ENCODE measurements at regions not wholly inside any gene's neighbourhood (a gene's known extent, or its start where the extent isn't known, plus 50 kb on each side); places are given as distances from the start of the nearest gene placed in this dataset.

DNA sequence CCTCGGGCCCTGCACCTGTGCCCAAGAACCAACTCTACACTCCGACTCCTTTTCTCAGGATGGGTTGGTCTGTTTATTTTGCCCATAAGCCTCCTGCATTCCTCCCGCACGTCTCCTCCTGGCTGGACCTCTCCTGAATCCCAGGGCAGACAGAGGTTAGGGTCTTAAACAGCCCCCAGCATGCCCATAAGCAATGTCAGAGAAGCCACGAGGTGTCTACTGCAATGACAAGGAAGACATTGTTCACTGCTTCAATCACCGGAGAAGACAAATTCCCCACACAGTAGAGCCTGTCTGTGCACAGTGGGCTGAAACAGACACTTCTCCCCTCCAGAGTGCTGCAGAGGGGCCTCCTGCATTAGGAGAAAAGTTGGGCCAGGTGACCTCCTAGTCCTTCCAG is 230.6 kb upstream of the RPL38 start:
- DNase-seq (ENCODE audit: extremely low read depth in 1 of 2, low read depth in 1 of 2): no peak

DNA sequence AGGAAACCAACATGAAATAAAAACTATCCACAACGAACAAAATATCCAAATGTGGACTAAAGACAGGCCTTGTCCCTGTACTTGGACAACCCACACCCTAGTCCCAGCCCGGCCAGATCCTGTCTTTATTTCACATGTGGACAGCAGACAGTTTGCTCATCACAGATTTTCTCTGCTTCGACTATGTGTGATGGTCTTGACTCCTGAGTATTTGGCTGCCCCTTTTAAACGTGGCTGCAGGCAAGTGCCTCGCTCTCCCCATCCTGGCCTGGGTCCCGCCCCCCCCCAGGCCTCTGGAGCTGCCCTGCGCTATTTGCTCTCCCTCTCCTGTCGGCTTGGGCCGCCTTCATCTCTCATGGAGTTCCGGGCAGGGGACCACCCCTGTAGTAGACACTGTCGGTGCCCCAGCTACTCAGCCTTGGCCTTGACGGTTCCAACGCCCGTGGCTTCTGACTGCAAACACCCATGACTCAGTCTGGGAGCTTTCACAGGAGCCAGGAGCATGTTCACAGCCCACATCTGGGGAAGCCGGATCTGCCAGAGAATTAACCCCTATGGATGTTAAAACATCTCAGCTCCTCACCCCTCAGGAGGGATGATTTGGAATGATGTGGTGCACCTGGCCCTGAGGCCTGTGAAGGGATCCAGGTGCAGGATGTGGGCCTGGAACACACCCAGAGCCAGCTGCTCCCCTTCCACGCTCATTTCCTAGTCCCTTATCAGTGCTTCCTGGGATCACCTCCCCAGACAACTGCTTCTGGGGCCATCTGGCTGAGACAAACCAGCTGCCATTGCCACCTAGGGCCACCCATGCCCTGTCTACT is 229.7 kb upstream of the RPL38 start:
- no peak for DNase-seq (ENCODE audit: extremely low read depth in 1 of 2, low read depth in 1 of 2)

DNA sequence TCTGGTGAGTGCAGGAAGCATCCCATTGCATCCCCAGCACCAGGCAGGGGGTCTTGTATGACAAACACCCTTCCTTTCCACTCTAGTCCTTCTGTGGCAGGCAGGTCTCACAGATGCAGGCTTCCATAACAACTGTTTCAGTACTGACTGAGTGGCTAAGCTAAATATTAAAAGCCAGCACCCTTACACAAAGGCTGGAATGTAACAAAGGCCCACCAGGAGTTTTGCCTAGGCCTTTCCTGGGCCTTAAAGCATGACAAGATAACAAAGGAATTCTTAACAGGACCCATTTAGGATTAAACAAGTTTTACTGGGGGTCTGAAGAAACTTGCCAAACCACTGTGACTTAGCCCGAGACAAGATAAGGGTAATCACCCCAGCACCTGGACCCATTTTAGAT is 228.9 kb upstream of the RPL38 start:
- DNase-seq (ENCODE audit: extremely low read depth in 1 of 2, low read depth in 1 of 2): no peak

DNA sequence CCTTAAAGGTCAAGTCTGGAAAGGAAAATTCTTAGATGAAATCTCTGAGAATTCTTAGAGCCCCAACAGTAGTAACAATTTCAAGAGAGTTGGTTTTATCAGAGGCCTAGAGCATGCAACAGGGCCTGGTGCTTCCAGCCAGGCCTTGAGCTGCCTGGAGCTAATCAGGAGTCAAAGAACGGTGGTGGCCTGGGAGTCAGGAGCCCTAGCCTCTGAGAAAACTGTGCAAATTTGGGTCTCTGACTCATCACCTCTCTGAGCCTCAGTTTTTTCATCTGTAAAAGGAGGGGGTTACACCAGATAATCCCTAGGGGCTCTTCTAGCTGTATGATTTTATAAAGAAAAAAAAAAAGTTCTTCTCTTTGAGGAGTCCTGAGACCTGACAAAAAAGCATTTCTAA is 227.3 kb upstream of the RPL38 start:
- DNase-seq (ENCODE audit: extremely low read depth in 1 of 2, low read depth in 1 of 2): no peak

DNA sequence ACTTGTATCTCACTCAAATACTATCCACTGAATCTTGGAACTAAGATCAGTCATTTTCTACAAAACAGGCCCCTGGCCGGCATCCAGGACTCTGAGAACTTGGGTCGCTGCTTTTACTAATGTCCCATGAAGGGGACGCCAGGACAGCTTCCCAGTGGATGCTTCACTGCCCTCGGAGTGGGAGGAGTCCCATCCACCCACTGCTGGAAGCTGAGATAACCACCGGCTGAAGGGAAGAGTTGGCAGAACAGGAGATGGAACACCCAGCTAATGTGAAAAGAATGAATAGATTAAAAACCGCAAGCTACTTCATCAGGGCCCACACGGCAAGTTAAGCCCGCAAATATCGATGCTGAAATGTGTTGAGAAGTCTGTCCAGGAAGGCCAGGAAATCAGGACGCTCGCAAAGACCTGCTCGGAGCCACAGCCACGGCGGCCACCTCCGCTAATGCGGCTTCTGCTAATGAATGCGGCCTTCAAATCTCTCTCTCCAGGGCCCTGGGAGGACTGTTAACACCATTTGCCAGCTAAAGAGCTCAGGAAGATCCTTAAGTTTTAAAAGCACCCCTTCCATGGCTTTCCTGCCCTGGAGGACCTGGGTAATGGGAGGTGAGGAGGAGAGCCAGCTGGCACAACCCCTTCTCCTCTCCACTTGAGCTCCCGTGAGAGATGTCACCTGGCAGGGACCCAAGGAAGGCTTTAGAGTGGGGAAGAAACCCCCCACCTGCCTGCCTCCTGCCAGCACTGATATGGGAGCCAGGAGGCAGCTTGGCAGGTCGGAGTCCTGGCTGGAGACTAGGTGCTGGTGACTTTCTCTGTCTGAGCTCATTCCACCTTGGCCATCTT is 226.6 kb upstream of the RPL38 start:
- no peak for DNase-seq (ENCODE audit: extremely low read depth in 1 of 2, low read depth in 1 of 2)

DNA sequence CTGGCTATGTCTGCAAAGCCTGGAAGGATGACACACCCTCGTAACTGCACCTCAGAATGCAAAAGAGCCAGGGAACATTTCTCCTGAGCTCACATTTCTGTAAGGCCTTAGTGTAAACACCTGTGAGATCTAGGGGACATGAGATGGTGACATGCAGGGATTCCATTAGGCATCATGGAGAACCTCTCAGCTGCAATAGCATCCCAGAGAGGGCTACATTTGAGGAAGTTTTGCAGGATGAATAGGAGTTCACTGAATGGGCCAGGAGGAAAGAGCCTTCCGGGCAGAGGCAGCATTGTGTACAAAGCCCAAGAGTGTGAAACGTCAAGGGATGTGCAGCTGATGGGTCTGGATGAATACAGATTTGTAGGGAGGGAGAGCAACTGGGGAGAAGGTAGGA is 223.0 kb upstream of the RPL38 start:
- no peak for DNase-seq (ENCODE audit: extremely low read depth in 1 of 2, low read depth in 1 of 2)

DNA sequence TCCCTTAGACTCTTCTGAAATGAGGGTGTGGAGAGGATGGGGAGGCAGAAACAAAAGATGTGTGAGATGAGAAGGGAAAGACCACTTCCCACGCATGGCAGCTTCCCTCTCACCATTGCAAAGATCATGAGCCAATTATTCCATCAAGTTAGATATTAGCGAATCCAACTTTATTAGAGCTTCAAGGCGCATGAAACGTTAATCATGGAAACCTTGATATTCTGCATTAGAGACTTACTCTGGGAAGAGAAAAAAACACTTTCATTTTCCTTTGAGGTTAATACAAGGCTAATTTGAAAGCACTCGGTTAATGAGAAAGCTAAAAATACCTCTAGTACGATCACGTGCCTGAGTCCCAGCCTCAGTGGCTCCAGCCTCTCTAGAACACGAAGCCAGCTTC is 220.6 kb upstream of the RPL38 start:
- no peak for DNase-seq (ENCODE audit: extremely low read depth in 1 of 2, low read depth in 1 of 2)

DNA sequence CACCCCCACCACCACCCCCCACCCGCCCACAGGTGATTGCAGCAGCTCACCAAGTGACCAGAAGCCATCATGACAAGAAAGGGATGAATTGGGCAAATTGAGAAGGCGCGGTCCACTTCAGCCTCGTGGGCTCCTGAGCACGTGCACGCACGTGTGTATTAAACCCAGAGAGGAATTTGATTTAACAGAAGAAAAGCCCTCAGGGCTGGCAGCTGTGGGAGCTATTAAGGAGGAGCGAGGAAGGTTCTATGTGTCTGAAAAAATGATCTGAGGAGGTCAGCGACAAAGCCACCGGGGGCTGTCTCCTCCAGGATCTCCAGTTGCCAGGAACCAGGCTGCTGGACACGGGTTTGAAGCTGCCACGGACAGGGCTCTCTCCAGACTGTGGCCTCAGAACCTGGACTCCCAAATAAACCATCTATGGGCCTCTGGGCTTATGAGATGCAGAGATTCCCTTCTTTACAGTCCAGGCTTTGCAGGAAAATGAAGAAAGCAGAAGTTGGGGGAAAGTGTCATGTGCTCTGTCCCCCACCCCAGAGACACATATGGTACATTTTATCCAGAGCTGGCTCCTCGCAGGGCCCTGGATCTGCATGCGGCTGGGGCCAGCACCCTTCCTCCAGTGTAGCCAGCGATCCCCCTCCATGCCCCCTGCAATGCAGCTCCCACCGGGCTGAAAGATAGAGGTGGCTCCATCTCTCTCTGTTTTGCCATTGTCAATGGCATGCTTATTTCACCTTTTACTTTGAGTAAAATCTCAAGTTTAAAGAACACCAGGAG is 219.7 kb upstream of the RPL38 start:
- DNase-seq (ENCODE audit: extremely low read depth in 1 of 2, low read depth in 1 of 2): no peak

DNA sequence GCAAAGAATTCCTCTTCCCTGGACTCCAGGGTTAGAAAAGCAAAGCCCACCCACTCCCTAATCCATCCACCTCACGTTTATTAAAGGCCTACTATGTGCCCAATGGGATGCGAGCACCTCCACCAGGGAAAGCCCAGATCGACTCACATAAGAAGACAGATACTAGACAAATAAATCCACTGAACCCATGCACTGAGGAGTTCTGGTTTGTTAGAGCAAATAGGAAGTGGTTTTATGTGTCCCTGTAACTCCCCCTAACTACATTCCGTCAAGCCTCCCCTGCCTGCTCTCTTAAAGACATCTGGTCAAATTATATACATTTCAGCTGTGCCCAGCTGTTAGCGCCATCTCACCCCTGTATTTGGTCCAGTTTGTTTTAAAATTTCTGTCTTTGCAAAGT is 218.5 kb upstream of the RPL38 start:
- DNase-seq (ENCODE audit: extremely low read depth in 1 of 2, low read depth in 1 of 2): no peak

DNA sequence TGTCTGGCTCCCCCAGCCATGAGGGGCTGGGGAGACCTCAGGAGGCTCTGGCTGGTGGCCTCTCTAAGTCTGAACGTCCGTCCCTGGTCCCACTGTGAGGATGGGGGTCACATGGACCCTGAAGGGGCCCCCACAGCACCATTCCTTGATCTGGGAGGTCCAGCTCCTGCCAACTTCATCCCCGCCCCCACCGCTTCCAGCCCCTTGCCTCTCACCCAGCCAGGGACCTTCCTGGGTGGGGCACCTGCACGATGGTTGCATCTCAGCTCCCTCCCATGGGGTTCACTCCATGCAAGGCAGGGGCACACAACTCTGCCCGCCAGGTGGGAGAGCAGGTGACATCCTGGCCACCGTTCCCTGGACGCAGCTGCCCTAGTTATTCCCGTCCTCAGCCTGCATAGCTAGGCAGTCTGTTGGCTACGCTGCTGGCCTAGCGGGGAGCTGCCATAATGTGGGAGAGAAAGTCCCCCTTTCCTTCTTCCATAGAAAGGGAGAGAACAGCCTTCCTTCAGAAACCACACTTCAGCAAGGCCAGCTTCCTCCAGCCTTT is 217.9 kb upstream of the RPL38 start:
- no peak for DNase-seq (ENCODE audit: extremely low read depth in 1 of 2, low read depth in 1 of 2)

DNA sequence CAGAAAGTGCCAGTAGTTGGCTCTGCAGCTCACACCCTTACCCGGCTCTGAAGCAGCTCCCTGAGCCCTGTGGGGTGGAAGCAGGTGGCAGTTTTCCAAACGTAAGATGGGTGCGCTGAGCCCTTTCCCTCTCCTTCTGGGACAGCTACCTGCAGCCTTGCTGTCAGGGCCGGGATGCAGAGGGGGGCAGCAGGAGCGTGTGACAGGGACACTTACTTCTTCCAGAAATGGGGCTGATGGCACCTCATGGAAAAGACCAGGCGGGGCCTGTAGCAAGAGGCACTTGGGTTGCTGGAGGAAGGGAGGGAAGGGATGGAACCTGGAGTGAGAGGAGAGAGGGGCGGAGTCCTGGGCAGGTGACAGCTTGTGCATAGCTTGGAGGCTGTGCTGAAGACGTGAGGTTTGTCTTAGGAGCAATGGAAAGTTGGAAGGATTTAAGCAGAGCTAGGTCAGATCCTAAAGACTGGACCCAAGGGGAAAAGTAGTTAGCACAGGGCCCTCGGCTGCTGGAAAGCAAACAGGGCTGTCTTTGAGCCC is 216.8 kb upstream of the RPL38 start:
- DNase-seq (ENCODE audit: extremely low read depth in 1 of 2, low read depth in 1 of 2): no peak

DNA sequence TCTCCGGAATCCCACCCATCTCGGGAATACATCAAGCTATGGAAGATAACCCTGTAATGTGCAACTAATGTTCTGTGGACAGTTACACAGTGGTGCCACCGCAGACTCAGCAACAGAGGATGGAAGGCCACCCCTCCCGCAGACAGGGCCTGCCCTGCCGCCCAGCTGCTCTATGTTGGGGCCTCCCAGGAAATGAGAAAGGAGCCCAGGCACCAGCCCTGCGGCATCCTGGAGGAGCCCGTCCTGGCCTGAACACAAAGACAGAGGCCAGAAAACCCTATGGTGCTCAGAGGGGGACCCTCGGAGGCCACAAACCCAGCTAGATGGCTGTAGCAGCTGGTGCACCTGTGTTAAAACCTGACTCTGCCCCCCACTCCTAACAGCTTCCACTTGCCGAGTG is 216.1 kb upstream of the RPL38 start:
- no peak for DNase-seq (ENCODE audit: extremely low read depth in 1 of 2, low read depth in 1 of 2)

DNA sequence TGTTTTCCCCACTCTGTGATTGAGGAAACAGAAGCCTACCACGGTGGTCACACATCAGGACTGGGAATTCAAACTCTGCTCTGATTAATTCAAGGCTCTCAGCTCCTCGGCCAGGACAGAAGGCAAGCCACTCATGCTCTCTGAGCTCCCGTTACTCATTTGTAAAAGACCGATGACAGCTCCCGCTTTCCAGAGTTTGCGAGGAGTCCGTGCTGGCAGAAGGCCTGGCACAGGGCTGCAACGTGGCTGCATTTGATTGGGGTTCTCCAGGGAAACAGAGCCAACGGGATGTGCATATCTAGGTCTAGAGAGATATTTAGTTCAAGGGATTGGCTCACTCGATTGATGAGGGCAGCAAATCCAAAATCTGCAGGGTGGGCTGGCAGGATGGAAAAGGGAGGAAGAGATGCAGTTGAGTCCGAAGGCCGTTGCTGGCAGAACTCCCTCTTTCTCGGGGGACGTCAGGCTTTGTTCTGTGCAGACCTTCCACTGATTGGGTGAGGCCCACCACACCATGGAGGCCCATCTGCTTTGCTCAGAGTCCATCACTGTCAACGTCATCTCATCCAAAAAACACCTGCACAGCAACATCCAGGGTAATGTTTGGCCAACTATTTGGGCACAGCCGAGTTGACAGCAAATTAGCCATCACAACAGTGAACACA is 215.5 kb upstream of the RPL38 start:
- DNase-seq (ENCODE audit: extremely low read depth in 1 of 2, low read depth in 1 of 2): no peak

DNA sequence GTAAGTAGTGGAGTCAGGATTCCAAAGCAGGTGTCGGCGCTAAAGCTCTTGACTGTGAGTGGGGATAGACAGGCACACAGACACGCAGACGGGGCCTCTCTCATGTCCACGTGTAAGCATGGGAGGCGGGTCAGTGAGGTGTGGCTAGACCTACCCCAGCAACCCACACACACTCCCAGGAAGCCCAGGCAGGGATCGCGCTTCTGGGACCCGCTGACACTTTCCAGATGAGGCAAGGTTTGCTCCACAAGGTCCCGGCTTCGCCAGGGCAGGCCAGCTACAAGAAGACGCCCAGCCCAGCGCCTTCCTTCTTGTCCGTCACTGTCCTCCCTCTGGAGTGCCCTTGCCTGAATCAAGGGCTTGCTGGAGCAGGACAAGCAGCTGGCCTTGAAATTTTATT is 213.8 kb upstream of the RPL38 start:
- DNase-seq (ENCODE audit: extremely low read depth in 1 of 2, low read depth in 1 of 2): no peak

DNA sequence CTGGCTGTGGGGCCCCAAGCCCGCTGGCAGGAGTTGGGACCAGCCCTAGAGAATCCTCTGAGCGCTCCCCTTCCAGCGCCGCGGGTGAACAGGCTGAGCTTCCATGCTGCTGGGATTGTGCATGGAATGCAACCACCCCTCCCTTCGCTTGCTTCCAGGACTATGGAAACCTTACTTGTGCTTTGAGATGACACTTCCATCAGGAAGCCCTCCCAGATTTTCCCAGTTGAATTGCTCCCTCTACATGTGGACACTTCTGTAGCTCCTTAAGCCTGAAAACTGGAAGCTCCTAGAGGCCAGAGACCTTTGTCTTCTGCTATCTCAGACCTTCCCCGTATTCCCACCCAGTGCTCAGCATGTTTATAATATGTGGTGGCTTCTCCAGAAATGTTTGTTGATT is 213.2 kb upstream of the RPL38 start:
- DNase-seq (ENCODE audit: extremely low read depth in 1 of 2, low read depth in 1 of 2): no peak

DNA sequence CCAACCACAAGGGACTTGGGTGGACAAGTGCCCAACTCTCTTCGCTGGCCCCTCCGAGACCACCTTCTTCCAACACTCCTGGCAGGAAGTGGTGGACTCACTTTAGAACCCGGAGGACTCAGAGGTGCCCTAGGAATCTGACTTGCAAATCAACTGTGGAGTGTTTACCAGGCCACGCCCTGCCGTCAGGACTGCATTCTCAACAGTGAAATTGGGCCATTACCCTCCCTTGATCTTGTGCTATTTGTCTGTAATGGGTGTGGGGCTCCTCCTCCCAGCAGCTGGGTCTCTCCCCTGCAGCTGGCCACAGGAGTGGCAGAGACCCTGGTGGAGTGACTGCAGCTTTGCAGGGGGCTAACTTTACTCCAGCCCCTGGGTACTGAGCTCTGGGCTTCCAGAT is 212.2 kb upstream of the RPL38 start:
- DNase-seq (ENCODE audit: extremely low read depth in 1 of 2, low read depth in 1 of 2): no peak

DNA sequence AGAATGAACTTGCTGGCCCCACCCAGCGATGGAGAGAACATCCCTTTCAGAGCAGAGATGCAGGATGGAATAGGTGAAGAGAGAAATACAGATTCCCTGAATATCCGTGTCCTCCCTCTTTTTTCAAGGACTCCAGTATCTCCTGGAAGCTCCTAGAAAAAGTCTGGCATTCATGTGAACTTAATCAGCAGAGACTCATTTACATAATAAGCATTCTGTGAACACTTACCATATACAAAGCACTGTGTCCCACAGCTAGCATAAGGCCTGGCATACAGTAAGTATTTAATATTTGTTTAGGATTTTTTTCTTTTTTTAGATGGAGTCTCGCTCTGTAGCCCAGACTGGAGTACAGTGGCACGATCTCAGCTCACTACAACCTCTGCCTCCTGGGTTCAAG is 208.5 kb upstream of the RPL38 start:
- DNase-seq (ENCODE audit: extremely low read depth in 1 of 2, low read depth in 1 of 2): no peak

DNA sequence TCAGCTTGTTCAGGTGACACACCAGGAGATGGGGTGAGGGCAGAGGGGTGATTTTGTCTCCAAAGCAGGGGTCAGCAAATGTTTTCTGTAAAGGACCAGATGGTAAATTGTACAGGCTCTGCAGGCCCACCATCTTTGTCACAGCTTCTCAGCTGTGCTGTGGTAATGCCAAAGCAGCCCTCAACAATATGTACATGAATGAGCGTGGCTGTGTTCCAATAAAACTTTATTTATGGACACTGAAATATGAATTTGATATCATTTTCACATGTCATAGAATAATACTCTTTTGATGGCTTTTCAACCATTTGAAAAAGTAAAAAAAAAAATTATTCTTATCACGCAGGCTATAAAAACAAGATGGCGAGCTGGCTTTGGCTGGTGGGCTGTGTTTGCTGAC is 206.4 kb upstream of the RPL38 start:
- DNase-seq (ENCODE audit: extremely low read depth in 1 of 2, low read depth in 1 of 2): no peak

DNA sequence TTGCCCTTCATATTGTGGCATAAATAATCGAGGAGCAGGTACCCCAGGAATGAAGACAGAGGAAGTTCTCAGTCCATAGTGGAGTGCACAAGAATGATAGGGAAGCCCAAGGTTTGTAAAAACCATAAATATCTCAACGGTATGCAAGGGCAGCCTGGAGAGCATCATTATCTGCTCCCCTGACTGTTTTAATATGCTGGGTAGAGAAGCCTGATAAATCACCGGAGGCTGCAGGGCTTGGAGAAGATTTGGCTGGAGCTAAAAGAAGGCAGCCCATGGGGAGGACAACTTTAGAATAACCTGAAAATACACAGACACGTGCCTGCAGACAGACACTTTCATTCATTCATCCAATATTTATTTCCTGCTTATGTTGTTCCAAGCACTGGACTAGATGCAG is 205.2 kb upstream of the RPL38 start:
- DNase-seq (ENCODE audit: extremely low read depth in 1 of 2, low read depth in 1 of 2): no peak
